ENCODE measurements at regions not wholly inside any gene's neighbourhood (a gene's known extent, or its start where the extent isn't known, plus 50 kb on each side); places are given as distances from the start of the nearest gene placed in this dataset.
"Not testable (repeated sequence)": the region's sequence is repeated elsewhere in the genome, so short reads cannot be mapped to it uniquely, and the experiment has no call there.

GRCh38 chr2:7876445-7876844, 805.4 kb upstream of the ID2 start:
- TF ChIP-seq RAD21 (IDR thresholded peaks at IDR 0.05; ENCODE audit: low read depth); EZH2 (IDR thresholded peaks at IDR 0.05); CTCF (IDR thresholded peaks at IDR 0.05 in 2 of 3, conservative IDR thresholded peaks at IDR 0.05 in 1 of 3; ENCODE audit: borderline replicate concordance in 1 of 3, insufficient read depth in 1 of 3, low read depth in 2 of 3, low read length in 2 of 3); POLR2AphosphoS5 (IDR thresholded peaks at IDR 0.05; ENCODE audit: low read depth, low read length); ELF1 (IDR thresholded peaks at IDR 0.05; ENCODE audit: borderline replicate concordance, low read depth); POLR2A (IDR thresholded peaks at IDR 0.05; ENCODE audit: borderline replicate concordance, extremely low read depth, insufficient read depth, insufficient read length); MAX (IDR thresholded peaks at IDR 0.05); JUND (IDR thresholded peaks at IDR 0.05); ATF3 (IDR thresholded peaks at IDR 0.05); EZH2phosphoT487 (IDR thresholded peaks at IDR 0.05; ENCODE audit: borderline replicate concordance): not testable (repeated sequence)
